ENCODE measurements at regions not wholly inside any gene's neighbourhood (a gene's known extent, or its start where the extent isn't known, plus 50 kb on each side); places are given as distances from the start of the nearest gene placed in this dataset.

GRCh38 chr3:152672320-152672649 lies 162.6 kb upstream of the P2RY1 start (continued):
- no peak for TF ChIP-seq ETS1 (IDR thresholded peaks at IDR 0.05)
- TF ChIP-seq POLR2AphosphoS5 (IDR thresholded peaks at IDR 0.05; ENCODE audit: low read depth), result no peak
- TF ChIP-seq EZH2 (IDR thresholded peaks at IDR 0.05; ENCODE audit: low read depth, unreplicated experiment), result no peak
- TF ChIP-seq EZH2phosphoT487 (IDR thresholded peaks at IDR 0.05; ENCODE audit: unreplicated experiment), result no peak

GRCh38 chr3:152676810-152677379 lies 158.0 kb upstream of the P2RY1 start:
- Histone ChIP-seq H3K4me3 (no peak overlapping the region), H3K4me2 (no peak overlapping the region), H3K27ac (ENCODE audit: low read depth) (no peak overlapping the region), H4K20me1 (replicated peaks; ENCODE audit: insufficient read depth) (no peaks in the 10 kb centered on the region), H3K36me3 (ENCODE audit: insufficient read depth) (no peaks in the 10 kb centered on the region), H3K27me3 (ENCODE audit: insufficient read depth) (no peaks in the 10 kb centered on the region), H2AFZ (no peak overlapping the region), H3K79me2 (replicated peaks; ENCODE audit: insufficient read depth) (no peaks in the 10 kb centered on the region), H3K4me1 (ENCODE audit: insufficient read depth) (no peaks in the 10 kb centered on the region), H3K9me2 (ENCODE audit: insufficient read depth) (peaks cover 7% of the 10 kb centered on the region; the same call in 1 of the 2 replicates), H3F3A (replicated peaks; ENCODE audit: low read depth) (no peaks in the 10 kb centered on the region)
- TF ChIP-seq EZH2 (IDR thresholded peaks at IDR 0.05; ENCODE audit: low read depth, unreplicated experiment) (no peak), CREB1 (CRISPR knock-in tag; IDR thresholded peaks at IDR 0.05; ENCODE audit: low read depth) (no peak), JUNB (IDR thresholded peaks at IDR 0.05; ENCODE audit: unreplicated experiment) (no peak), ETS1 (IDR thresholded peaks at IDR 0.05) (no peak), REST (IDR thresholded peaks at IDR 0.05; ENCODE audit: unreplicated experiment) (no peak), STAT1 (IDR thresholded peaks at IDR 0.05; ENCODE audit: unreplicated experiment) (no peak), CTCF (conservative IDR thresholded peaks at IDR 0.05; ENCODE audit: low read depth in 2 of 2) (no peak)
- ATAC-seq (no peak), DNase-seq (ENCODE audit: low spot score) (no peak)
- Mint-ChIP-seq H3K27me3 (ENCODE audit: insufficient read depth, low read depth, poor library complexity) (no peaks in the 10 kb centered on the region), H3K27ac (no peak overlapping the region), H3K4me3 (no peak overlapping the region), H3K9me3 (no peaks in the 10 kb centered on the region), H3K36me3 (ENCODE audit: low read depth) (no peaks in the 10 kb centered on the region), H3K4me1 (peaks cover 3% of the 10 kb centered on the region)
